ENCODE measurements at regions not wholly inside any gene's neighbourhood (a gene's known extent, or its start where the extent isn't known, plus 50 kb on each side); places are given as distances from the start of the nearest gene placed in this dataset.

DNA sequence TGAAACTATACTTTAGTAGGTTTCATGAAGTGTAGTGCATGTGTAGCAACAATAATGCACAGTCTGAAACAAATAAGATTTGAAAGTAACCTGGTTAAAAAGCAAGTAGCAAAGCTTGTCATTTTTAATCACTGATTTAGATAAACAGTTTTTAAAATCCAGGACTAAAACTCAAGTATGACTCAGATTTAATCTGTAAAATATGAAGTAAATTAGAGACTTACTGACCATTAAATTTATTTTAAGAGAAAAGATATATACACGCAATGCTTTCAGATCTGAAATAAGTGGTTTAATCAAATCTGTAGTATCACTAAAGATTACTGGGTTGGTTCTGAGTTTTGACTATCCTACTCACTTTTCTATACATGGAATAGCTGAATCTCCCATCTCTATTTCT lies 300.7 kb upstream of the RBMS3 start:
- Histone ChIP-seq H3K4me3 (no peak overlapping the region), H3K4me2 (ENCODE audit: control insufficient read depth, insufficient read depth) (no peak overlapping the region), H3K9me3 (replicated peaks; ENCODE audit: control insufficient read depth, insufficient read depth, low read length) (no peaks in the 10 kb centered on the region), H3K27me3 (replicated peaks in 1 of 2; ENCODE audit: control insufficient read depth in 2 of 2, insufficient read depth in 2 of 2, low read length in 1 of 2) (no peaks in the 10 kb centered on the region; a peak in 1 of 4 replicates), H3K27ac (ENCODE audit: control insufficient read depth, insufficient read depth) (no peak overlapping the region), H4K20me1 (ENCODE audit: control insufficient read depth, insufficient read depth) (no peaks in the 10 kb centered on the region), H3K9ac (ENCODE audit: control insufficient read depth, insufficient read depth, low read length) (no peak overlapping the region), H3K4me1 (ENCODE audit: control insufficient read depth, insufficient read depth, low read length) (no peaks in the 10 kb centered on the region), H3K36me3 (ENCODE audit: control insufficient read depth in 2 of 2, insufficient read depth in 2 of 2, low read length in 1 of 2) (no peaks in the 10 kb centered on the region), H2AFZ (ENCODE audit: control insufficient read depth, low read depth, low read length) (no peak overlapping the region), H3K79me2 (ENCODE audit: control insufficient read depth, insufficient read depth, low read length) (no peaks in the 10 kb centered on the region)
- in situ Hi-C loops (cut with MboI) = no loop called here
- FAIRE-seq (no peak), DNase-seq (ENCODE audit: low read depth, low spot score) (no peak), ATAC-seq (no peak)
- ChIA-PET CTCF (no interaction called here), POLR2A (no interaction called here), RAD21 (ENCODE audit: unreplicated experiment) (interaction anchor here (0.6 kb wide), 1 partner anchor 55 kb away, joined by 3 read pairs; no protein-coding TSS in a partner anchor), SMC1A (ENCODE audit: uncharacterized antibody, unreplicated experiment) (no interaction called here)
- intact Hi-C loops (cut with micrococcal nuclease; ENCODE audit: unreplicated experiment) = loop anchor here (10.0 kb wide), 1 partner anchor 305 kb away; the partner anchor contains the start of gene RBMS3
- BruUV-seq (replicated peaks) = no TSS peak
- TF ChIP-seq BRCA1 (IDR thresholded peaks at IDR 0.05; ENCODE audit: low read depth, low read length) (no peak), SMAD5 (IDR thresholded peaks at IDR 0.05; ENCODE audit: low read depth) (no peak), FOS (IDR thresholded peaks at IDR 0.05; ENCODE audit: borderline replicate concordance, extremely low read depth, insufficient read length) (no peak), CBFB (IDR thresholded peaks at IDR 0.05; ENCODE audit: low read depth) (no peak), SIN3A (IDR thresholded peaks at IDR 0.05; ENCODE audit: low read depth, low read length) (no peak), NR2C1 (IDR thresholded peaks at IDR 0.05) (no peak), PAX5 (IDR thresholded peaks at IDR 0.05; ENCODE audit: borderline replicate concordance, low read depth, low read length) (no peak), NFXL1 (IDR thresholded peaks at IDR 0.05; ENCODE audit: borderline replicate concordance) (no peak), PBX3 (IDR thresholded peaks at IDR 0.05; ENCODE audit: insufficient replicate concordance, low read depth, low read length) (no peak)
- 59% methylated on average over 1 of the region's 1 CpG for WGBS (ENCODE audit: insufficient coverage, insufficient replicate concordance, low lambda C conversion rate, missing lambda C conversion rate)

Data from GM12878 (cell line).